ENCODE measurements at regions not wholly inside any gene's neighbourhood (a gene's known extent, or its start where the extent isn't known, plus 50 kb on each side); places are given as distances from the start of the nearest gene placed in this dataset.

- no TSS peak for BruUV-seq (replicated peaks)
- no peak overlapping the region for H3K27ac Mint-ChIP-seq (ENCODE audit: unreplicated experiment)
- H3K4me3 Mint-ChIP-seq (ENCODE audit: low read depth, unreplicated experiment), result no peak overlapping the region
- intact Hi-C loops (cut with micrococcal nuclease; ENCODE audit: unreplicated experiment), result no loop called here
- no peaks in the 10 kb centered on the region for H3K4me1 Mint-ChIP-seq (ENCODE audit: low read depth, unreplicated experiment)
- TF ChIP-seq CTCF (IDR thresholded peaks at IDR 0.05; ENCODE audit: unreplicated experiment), result no peak
- peaks cover 48% of the 10 kb centered on the region for H3K27me3 Mint-ChIP-seq (ENCODE audit: unreplicated experiment)
- no peak for DNase-seq
- H3K36me3 Mint-ChIP-seq (ENCODE audit: insufficient read depth, unreplicated experiment), result no peaks in the 10 kb centered on the region
- CTCF ChIA-PET, result no interaction called here
- H3K9me3 Mint-ChIP-seq (ENCODE audit: low read depth, unreplicated experiment), result no peaks in the 10 kb centered on the region
These were observed 162.7 kb upstream of the GSC start for GRCh38 chr14:94932589-94932988.

DNA sequence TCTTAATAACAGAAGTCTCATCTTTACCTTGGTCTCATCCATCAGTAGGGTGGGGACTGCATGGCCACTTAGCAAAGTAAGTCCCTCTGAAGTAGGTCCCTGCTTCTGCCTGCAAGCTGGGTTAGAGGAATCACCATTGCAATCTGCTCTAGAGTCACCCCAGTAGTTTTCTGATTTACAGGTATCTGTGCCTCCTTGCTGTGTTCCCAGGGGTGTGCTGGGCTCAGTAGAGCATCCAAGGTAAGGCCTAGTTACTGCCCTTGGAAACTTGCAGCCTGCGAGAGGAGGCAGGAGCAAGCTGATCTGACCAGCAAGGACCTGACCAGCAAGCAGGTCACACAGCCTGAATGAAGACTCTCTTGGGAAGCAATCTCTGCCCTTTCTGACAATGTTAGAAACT lies 160.8 kb upstream of the GSC start:
- H3K9me3 Mint-ChIP-seq (ENCODE audit: low read depth, unreplicated experiment), result no peaks in the 10 kb centered on the region
- no peaks in the 10 kb centered on the region for H3K36me3 Mint-ChIP-seq (ENCODE audit: insufficient read depth, unreplicated experiment)
- no peak for DNase-seq
- no TSS peak for BruUV-seq (replicated peaks)
- intact Hi-C loops (cut with micrococcal nuclease; ENCODE audit: unreplicated experiment), result no loop called here
- H3K4me1 Mint-ChIP-seq (ENCODE audit: low read depth, unreplicated experiment), result no peaks in the 10 kb centered on the region
- H3K27me3 Mint-ChIP-seq (ENCODE audit: unreplicated experiment), result peaks cover 60% of the 10 kb centered on the region
- no peak for TF ChIP-seq CTCF (IDR thresholded peaks at IDR 0.05; ENCODE audit: unreplicated experiment)
- no peak overlapping the region for H3K27ac Mint-ChIP-seq (ENCODE audit: unreplicated experiment)
- no peak overlapping the region for H3K4me3 Mint-ChIP-seq (ENCODE audit: low read depth, unreplicated experiment)
- CTCF ChIA-PET, result interaction anchor here (0.7 kb wide), 1 partner anchor 8 kb away, joined by 3 read pairs; no protein-coding TSS in a partner anchor

DNA sequence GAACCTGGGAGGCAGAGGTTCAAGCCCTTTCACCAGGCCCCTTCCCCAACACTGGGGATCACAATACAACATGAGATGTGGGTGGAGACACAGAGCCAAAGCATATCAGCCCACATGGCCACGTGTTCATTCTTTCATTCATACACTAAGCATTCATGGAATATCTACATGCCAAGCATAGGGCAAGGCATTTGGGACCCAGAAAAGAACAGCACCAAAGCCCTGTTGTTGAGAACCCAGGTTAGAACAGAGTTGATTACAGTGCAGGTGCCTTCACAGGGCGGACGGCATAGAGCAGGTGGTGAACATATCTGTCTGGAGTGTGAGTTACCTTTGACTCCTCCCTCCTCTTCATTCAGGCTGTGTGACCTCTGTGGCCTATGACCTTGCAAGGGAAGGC lies 159.4 kb upstream of the GSC start:
- no peaks in the 10 kb centered on the region for H3K9me3 Mint-ChIP-seq (ENCODE audit: low read depth, unreplicated experiment)
- no TSS peak for BruUV-seq (replicated peaks)
- H3K4me1 Mint-ChIP-seq (ENCODE audit: low read depth, unreplicated experiment), result no peaks in the 10 kb centered on the region
- no peaks in the 10 kb centered on the region for H3K36me3 Mint-ChIP-seq (ENCODE audit: insufficient read depth, unreplicated experiment)
- CTCF ChIA-PET, result interaction anchor here (0.7 kb wide), 1 partner anchor 17 kb away, joined by 3 read pairs; no protein-coding TSS in a partner anchor
- no peak overlapping the region for H3K4me3 Mint-ChIP-seq (ENCODE audit: low read depth, unreplicated experiment)
- peaks cover 50% of the 10 kb centered on the region for H3K27me3 Mint-ChIP-seq (ENCODE audit: unreplicated experiment)
- intact Hi-C loops (cut with micrococcal nuclease; ENCODE audit: unreplicated experiment), result no loop called here
- no peak for TF ChIP-seq CTCF (IDR thresholded peaks at IDR 0.05; ENCODE audit: unreplicated experiment)
- H3K27ac Mint-ChIP-seq (ENCODE audit: unreplicated experiment), result no peak overlapping the region
- DNase-seq, result no peak

DNA sequence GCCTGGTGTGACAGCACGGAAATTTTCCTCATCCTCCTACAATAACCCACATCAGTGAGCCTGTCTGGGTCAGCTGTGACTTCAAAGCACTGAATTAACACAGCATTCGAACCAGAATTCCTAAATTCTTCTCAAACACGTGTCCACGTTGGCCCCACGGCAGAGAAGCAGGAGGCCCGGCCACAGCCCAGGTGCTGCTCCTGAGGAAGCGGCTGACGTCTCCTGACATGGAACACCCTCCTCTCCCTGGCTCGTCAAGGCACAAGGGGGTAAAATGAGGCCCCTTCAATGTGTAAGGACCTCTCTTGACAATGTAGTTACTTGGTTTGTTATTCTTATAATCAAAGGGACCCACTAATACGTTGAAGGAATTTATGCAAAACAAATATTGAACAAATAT lies 156.3 kb upstream of the GSC start:
- H3K27ac Mint-ChIP-seq (ENCODE audit: unreplicated experiment), result no peak overlapping the region
- BruUV-seq (replicated peaks), result no TSS peak
- no peaks in the 10 kb centered on the region for H3K36me3 Mint-ChIP-seq (ENCODE audit: insufficient read depth, unreplicated experiment)
- no peaks in the 10 kb centered on the region for H3K4me1 Mint-ChIP-seq (ENCODE audit: low read depth, unreplicated experiment)
- peaks cover 51% of the 10 kb centered on the region for H3K27me3 Mint-ChIP-seq (ENCODE audit: unreplicated experiment)
- DNase-seq, result no peak
- no peaks in the 10 kb centered on the region for H3K9me3 Mint-ChIP-seq (ENCODE audit: low read depth, unreplicated experiment)
- no peak for TF ChIP-seq CTCF (IDR thresholded peaks at IDR 0.05; ENCODE audit: unreplicated experiment)
- intact Hi-C loops (cut with micrococcal nuclease; ENCODE audit: unreplicated experiment), result no loop called here
- H3K4me3 Mint-ChIP-seq (ENCODE audit: low read depth, unreplicated experiment), result no peak overlapping the region
- CTCF ChIA-PET, result interaction anchor here (1.1 kb wide), 1 partner anchor 9 kb away, joined by 3 read pairs; no protein-coding TSS in a partner anchor

Measured in Calu3 (cell line).